ENCODE measurements at regions not wholly inside any gene's neighbourhood (a gene's known extent, or its start where the extent isn't known, plus 50 kb on each side); places are given as distances from the start of the nearest gene placed in this dataset.

GRCh38 chr5:106136061-106136460 is 1534.7 kb downstream of the EFNA5 start:
- TF ChIP-seq, protein P1, sequence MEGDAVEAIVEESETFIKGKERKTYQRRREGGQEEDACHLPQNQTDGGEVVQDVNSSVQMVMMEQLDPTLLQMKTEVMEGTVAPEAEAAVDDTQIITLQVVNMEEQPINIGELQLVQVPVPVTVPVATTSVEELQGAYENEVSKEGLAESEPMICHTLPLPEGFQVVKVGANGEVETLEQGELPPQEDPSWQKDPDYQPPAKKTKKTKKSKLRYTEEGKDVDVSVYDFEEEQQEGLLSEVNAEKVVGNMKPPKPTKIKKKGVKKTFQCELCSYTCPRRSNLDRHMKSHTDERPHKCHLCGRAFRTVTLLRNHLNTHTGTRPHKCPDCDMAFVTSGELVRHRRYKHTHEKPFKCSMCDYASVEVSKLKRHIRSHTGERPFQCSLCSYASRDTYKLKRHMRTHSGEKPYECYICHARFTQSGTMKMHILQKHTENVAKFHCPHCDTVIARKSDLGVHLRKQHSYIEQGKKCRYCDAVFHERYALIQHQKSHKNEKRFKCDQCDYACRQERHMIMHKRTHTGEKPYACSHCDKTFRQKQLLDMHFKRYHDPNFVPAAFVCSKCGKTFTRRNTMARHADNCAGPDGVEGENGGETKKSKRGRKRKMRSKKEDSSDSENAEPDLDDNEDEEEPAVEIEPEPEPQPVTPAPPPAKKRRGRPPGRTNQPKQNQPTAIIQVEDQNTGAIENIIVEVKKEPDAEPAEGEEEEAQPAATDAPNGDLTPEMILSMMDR (IDR thresholded peaks at IDR 0.05) = no peak
- no peak for TF ChIP-seq POLR2A (IDR thresholded peaks at IDR 0.05)

Measured in right lobe of liver (tissue), 4 donors.